Mucosa of rectum (tissue), 2 donors: ENCODE measurements at regions not wholly inside any gene's neighbourhood (a gene's known extent, or its start where the extent isn't known, plus 50 kb on each side); places are given as distances from the start of the nearest gene placed in this dataset.
"Not testable (repeated sequence)": the region's sequence is repeated elsewhere in the genome, so short reads cannot be mapped to it uniquely, and the experiment has no call there.

ENCODE experiments used
- H3K27ac ChIP-seq, 2 donors: one replicate each; pipeline ENCODE4 v1.7.0; 2013; ENCODE audit warnings: inconsistent platforms in 2 of 2, low read depth in 2 of 2, low read length in 2 of 2
- H3K27me3 ChIP-seq, 2 donors: one replicate each; pipeline ENCODE4 v1.7.0; 2013; ENCODE audit warnings: low read length in 2 of 2; ENCODE audit not compliant: control insufficient read depth in 2 of 2, insufficient read depth in 2 of 2
- H3K36me3 ChIP-seq, 2 donors: one replicate each; pipeline ENCODE4 v1.7.0; 2013; ENCODE audit warnings: low read length in 2 of 2; ENCODE audit not compliant: control insufficient read depth in 2 of 2, insufficient read depth in 2 of 2
- H3K4me1 ChIP-seq, 2 donors: one replicate each; pipeline ENCODE4 v1.7.0; 2013; ENCODE audit warnings: low read length in 2 of 2, mild to moderate bottlenecking in 1 of 2; ENCODE audit not compliant: control insufficient read depth in 2 of 2, insufficient read depth in 2 of 2
- H3K4me3 ChIP-seq, 2 donors: one replicate each; pipeline ENCODE4 v1.7.0; 2013; ENCODE audit warnings: low read length in 2 of 2
- H3K9ac ChIP-seq, 2 donors: one replicate each; pipeline ENCODE4 v1.7.0; 2013; ENCODE audit warnings: low read length in 2 of 2, low read depth in 1 of 2, mild to moderate bottlenecking in 1 of 2
- H3K9me3 ChIP-seq, 2 donors: one replicate each; pipeline ENCODE4 v1.7.0; 2013; ENCODE audit warnings: low read length in 2 of 2; ENCODE audit not compliant: control insufficient read depth in 2 of 2
- donor health status: healthy.
- donor health status: Normal muscosa, but diverticular disease.

DNA sequence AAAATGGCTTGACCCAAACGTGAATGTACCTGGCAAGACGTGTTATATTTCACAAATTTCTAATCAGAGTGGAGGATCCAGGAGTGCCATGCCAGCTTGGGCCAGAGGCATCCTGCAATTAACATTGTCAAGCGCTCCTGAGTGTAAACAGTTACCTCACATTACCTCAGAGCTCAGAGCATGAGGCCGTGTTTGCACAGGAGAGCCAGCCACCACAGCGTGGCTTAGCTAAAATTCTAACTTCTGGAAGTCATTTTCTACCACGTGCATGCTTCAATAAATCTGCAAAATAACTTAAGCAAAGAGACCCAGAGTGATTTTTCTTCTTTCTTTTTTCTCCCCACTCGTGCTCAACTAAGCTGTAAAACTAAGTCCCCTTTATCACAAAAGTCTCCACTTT is 769.0 kb downstream of the KCNJ2 start:
- no peak overlapping the region for H3K27ac ChIP-seq
- no peaks in the 10 kb centered on the region for H3K4me1 ChIP-seq
- H3K27me3 ChIP-seq, result no peaks in the 10 kb centered on the region
- H3K9ac ChIP-seq, result no peak overlapping the region
- H3K36me3 ChIP-seq, result no peaks in the 10 kb centered on the region
- H3K4me3 ChIP-seq, result no peak overlapping the region
- H3K9me3 ChIP-seq, result no peaks in the 10 kb centered on the region

DNA sequence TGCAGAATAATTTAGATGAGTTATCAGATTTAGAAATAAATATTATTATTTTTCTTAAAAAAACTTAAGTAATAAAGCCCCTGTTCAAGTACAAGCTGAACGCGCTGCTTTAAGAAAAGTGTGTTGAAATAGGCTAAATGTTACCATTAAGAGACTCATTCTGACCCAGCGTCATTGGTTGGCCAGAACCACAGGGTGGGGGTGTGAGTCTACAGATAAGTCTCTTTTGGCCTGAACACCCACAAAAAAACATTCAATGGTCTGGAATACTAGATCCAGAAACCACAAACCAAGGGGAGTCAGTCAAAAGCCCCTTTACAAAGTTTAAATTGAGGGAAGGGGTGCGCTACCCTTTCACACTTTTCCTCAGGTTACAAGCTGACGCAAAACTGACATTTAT is 776.1 kb downstream of the KCNJ2 start:
- Histone ChIP-seq H3K9ac (no peak overlapping the region), H3K4me3 (no peak overlapping the region)

DNA sequence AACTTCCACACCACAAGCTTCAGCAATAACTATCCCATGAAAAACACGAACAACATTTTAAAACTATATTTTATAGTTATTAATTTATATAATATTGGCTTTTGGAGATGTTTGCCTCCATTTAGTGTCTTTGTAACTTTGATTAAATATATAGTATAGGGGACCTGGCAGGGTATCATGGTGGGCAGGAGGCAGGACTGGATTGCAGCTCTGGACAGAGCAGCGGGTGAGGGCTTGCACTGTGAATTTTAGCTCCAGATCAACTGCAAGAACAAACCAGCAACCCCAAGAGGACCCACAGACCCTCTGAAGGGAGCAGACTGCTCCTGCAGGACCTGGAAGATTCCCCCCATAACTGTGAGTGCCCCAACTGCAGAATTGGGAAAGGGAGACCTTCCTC is 777.9 kb downstream of the KCNJ2 start:
- no peak overlapping the region for H3K9ac ChIP-seq
- no peaks in the 10 kb centered on the region for H3K4me1 ChIP-seq
- H3K9me3 ChIP-seq, result no peaks in the 10 kb centered on the region
- no peak overlapping the region for H3K27ac ChIP-seq
- no peaks in the 10 kb centered on the region for H3K27me3 ChIP-seq
- no peak overlapping the region for H3K4me3 ChIP-seq
- no peaks in the 10 kb centered on the region for H3K36me3 ChIP-seq

More for the DNA sequence above, 776.1 kb downstream of the KCNJ2 start:
- H3K4me1 ChIP-seq, result no peaks in the 10 kb centered on the region
- H3K27ac ChIP-seq, result no peak overlapping the region
- no peaks in the 10 kb centered on the region for H3K36me3 ChIP-seq
- no peaks in the 10 kb centered on the region for H3K9me3 ChIP-seq
- H3K27me3 ChIP-seq, result no peaks in the 10 kb centered on the region

DNA sequence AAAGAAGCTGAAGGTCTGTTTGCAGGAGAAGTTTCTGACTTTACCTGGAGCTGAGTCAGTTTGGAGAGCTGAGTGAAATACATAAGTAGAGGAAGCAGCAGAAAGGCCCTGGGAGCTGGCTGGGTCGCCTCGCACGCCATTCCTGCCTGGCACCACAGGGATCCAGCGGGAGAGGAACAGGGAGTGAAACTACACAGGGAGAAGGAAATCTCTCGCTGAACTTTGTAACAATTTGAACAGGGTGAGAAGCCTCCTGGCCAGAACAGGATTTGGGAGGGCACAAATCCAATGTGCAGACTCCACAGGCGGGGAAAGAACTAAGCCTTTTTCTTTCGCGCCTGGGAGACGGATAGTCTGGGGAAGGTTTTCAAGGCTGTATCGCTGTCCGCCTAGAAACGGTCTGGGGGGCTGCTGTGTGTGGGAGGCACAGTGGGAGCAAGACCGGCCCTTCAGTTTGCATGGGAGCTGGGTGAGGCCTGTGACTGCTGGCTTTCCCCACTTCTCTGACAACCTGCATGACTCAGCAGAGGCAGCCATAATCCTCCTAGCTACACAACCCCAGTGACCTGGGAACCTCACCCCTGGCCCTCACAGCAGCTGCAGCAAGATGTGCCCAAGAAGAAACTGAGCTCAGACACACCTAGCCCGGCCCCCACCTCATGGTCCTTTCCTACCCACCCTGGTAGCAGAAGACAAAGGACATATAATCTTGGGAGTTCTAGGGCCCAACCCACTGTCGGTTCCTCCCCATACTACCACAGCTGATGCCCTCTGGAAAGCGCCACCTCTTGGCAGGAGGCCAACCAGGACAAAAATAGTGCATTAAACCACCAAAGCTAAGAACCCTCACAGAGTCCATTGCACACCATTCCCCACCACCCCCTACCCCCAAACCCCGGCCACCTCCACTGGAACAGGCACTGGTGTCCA is 778.6 kb downstream of the KCNJ2 start:
- H3K36me3 ChIP-seq, result no peaks in the 10 kb centered on the region
- H3K27me3 ChIP-seq, result no peaks in the 10 kb centered on the region
- no peak overlapping the region for H3K27ac ChIP-seq
- H3K4me1 ChIP-seq, result no peaks in the 10 kb centered on the region
- H3K9ac ChIP-seq, result no peak overlapping the region
- no peaks in the 10 kb centered on the region for H3K9me3 ChIP-seq
- no peak overlapping the region for H3K4me3 ChIP-seq

DNA sequence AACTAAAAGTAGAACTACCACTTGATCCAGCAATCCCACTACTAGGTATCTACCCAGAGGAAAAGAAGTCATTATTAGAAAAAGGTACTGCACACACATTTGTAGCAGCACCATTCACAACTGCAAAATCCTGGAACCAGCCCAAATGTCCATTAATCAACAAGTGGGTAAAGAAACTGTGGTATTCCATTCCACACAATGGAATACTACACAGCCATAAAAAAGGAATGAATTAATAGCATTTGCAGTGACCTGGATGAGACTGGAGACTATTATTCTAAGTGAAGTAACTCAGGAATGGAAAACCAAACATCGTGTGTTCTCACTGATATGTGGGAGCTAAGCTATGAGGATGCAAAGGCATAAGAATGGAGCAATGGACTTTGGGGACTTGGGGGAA is 783.8 kb downstream of the KCNJ2 start:
- not testable (repeated sequence) for H3K36me3 ChIP-seq, H3K9ac ChIP-seq, H3K4me3 ChIP-seq, H3K27me3 ChIP-seq, H3K4me1 ChIP-seq, H3K27ac ChIP-seq, H3K9me3 ChIP-seq

DNA sequence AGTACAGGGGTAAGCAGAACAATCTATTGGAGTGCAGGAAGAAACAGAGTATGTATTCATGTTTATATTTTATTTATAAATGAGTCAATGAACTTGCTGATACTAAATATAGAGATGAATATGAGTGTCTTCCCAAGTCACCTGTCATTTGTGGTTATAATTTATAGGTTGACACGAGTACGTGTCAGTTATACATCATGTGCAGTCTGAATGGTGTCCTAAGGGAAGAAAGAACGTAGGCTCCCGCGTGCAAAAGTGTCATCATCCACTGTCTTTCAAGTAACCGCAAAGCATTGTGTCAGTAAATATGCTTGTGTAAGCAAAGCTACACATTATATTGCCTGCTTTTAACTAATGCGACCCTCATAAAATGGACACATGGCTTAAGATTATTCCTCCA is 786.1 kb downstream of the KCNJ2 start:
- no peak overlapping the region for H3K4me3 ChIP-seq

DNA sequence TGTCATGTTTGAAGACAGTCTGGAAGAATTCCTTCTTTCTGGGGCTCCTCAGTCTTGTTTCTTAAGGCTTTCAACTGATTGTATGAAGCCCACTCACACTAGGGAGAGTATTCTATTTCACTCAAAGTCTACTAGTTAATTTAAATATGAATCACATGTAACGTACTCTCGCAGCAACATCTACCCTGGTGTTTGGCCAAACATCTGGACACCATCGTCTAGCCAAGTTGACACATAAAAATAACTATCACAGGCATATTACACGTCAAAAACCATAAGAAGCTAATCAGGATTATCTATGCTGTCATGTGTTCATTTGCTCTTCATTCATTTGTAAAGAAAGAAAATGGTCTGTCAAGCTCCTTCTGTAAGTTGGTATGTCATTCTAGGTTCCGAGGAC is 787.4 kb downstream of the KCNJ2 start:
- no peaks in the 10 kb centered on the region for H3K4me1 ChIP-seq
- no peak overlapping the region for H3K4me3 ChIP-seq

More for the DNA sequence above, 786.1 kb downstream of the KCNJ2 start:
- Histone ChIP-seq H3K27ac (no peak overlapping the region), H3K4me1 (no peaks in the 10 kb centered on the region), H3K36me3 (no peaks in the 10 kb centered on the region), H3K9me3 (no peaks in the 10 kb centered on the region), H3K27me3 (no peaks in the 10 kb centered on the region), H3K9ac (no peak overlapping the region)

DNA sequence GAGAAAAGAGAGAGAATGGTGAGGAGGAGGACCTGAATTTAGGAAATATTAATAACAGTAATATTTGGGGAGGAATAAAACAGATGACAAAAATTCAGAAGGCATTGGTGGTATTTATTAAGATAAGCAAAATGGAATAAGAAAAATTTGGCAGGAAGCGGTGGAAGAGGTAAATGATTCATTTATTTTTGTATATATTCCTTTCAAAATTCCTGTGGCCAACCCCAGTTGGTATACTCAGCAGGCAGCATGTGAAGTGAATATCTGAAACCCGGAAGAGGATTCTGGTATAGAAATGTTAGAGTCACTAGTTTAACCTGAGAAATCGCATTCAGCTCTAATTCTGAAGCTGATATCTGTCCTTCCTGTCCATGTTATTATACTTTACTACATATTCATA is 792.0 kb downstream of the KCNJ2 start:
- Histone ChIP-seq H3K27ac (no peak overlapping the region), H3K36me3 (no peaks in the 10 kb centered on the region), H3K9ac (no peak overlapping the region), H3K4me3 (no peak overlapping the region), H3K9me3 (no peaks in the 10 kb centered on the region), H3K27me3 (no peaks in the 10 kb centered on the region), H3K4me1 (no peaks in the 10 kb centered on the region)

More for the DNA sequence above, 787.4 kb downstream of the KCNJ2 start:
- H3K9me3 ChIP-seq, result no peaks in the 10 kb centered on the region
- H3K27ac ChIP-seq, result no peak overlapping the region
- H3K9ac ChIP-seq, result no peak overlapping the region
- no peaks in the 10 kb centered on the region for H3K36me3 ChIP-seq
- H3K27me3 ChIP-seq, result no peaks in the 10 kb centered on the region

DNA sequence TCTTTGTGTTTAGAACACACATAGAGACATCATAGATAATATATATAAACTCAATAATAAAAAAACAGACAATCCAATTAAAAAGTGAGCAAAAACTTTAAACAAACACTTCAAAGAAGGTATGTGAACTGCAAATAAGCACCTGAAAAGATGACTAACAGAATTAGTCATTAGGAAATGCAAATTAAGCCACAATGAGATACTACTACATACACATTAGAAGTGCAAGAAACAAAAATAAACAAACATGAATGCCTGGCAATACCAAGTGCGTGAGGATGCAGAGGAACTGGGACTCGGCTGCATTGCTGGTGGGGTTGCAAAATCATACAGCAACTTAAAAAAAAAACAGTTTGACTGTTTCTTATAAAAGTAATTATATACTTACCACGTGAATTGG is 799.0 kb downstream of the KCNJ2 start:
- Histone ChIP-seq H3K9me3 (no peaks in the 10 kb centered on the region), H3K27me3 (no peaks in the 10 kb centered on the region), H3K27ac (no peak overlapping the region), H3K4me1 (no peaks in the 10 kb centered on the region), H3K9ac (no peak overlapping the region), H3K4me3 (no peak overlapping the region), H3K36me3 (no peaks in the 10 kb centered on the region)

DNA sequence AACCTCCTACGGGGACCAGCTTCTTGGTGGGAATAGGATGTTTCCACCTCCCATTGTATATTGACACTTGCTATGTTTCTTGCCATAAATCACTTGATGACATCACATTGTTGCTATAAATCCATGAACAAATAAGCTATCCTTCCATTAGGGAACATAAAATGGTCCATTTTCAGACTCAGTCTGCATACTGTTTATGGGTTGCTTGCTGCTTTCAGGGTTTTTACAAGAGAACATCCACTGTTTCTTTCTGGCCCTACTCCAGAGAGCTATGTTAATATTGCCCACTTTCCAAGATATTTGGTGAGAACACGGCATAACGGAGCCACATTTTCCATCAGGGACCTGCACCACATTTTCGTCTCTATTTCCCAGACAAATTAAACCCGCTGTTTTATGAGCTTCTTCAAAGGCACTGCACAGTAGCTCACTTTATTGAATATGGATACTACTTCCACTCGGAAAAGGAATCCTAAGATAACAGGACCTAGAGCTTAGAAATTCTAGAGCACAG is 800.2 kb downstream of the KCNJ2 start:
- Histone ChIP-seq H3K36me3 (no peaks in the 10 kb centered on the region), H3K9me3 (no peaks in the 10 kb centered on the region), H3K4me1 (no peaks in the 10 kb centered on the region), H3K27ac (no peak overlapping the region), H3K9ac (no peak overlapping the region), H3K27me3 (no peaks in the 10 kb centered on the region), H3K4me3 (no peak overlapping the region)
